Glutamatergic neuron (in vitro differentiated cells): ENCODE measurements at regions not wholly inside any gene's neighbourhood (a gene's known extent, or its start where the extent isn't known, plus 50 kb on each side); places are given as distances from the start of the nearest gene placed in this dataset.

Source experiments
- DNase-seq: peaks from one replicate; pipeline ENCODE4 v3.0.0; 2022
- H3K27ac Mint-ChIP-seq: one replicate; pipeline ENCODE4 v1.8.0; 2020; ENCODE audit warnings: mild to moderate bottlenecking, mixed read lengths, inconsistent platforms; ENCODE audit not compliant: unreplicated experiment
- H3K27me3 Mint-ChIP-seq: one replicate; pipeline ENCODE4 v1.8.0; 2020; ENCODE audit warnings: mild to moderate bottlenecking, moderate library complexity, mixed read lengths, inconsistent platforms; ENCODE audit not compliant: unreplicated experiment
- H3K36me3 Mint-ChIP-seq: one replicate; pipeline ENCODE4 v1.8.0; 2020; ENCODE audit warnings: mild to moderate bottlenecking, mixed read lengths, inconsistent platforms; ENCODE audit not compliant: unreplicated experiment
- H3K4me1 Mint-ChIP-seq: one replicate; pipeline ENCODE4 v1.8.0; 2020; ENCODE audit warnings: mild to moderate bottlenecking, low read depth, mixed read lengths, inconsistent platforms; ENCODE audit not compliant: unreplicated experiment
- H3K4me3 Mint-ChIP-seq: one replicate; pipeline ENCODE4 v1.8.0; 2020; ENCODE audit warnings: mild to moderate bottlenecking, mixed read lengths, inconsistent platforms; ENCODE audit not compliant: unreplicated experiment
- H3K9me3 Mint-ChIP-seq: one replicate; pipeline ENCODE4 v1.8.0; 2020; ENCODE audit warnings: mild to moderate bottlenecking, moderate library complexity, mixed read lengths, inconsistent platforms; ENCODE audit not compliant: unreplicated experiment
- TF ChIP-seq, protein P1 (sequence below): fragments of 200-600 bp; sonication (generic); IDR thresholded peaks from one replicate; pipeline ENCODE4 v1.5.0; 2021; ENCODE audit not compliant: partially characterized antibody, unreplicated experiment

DNA sequence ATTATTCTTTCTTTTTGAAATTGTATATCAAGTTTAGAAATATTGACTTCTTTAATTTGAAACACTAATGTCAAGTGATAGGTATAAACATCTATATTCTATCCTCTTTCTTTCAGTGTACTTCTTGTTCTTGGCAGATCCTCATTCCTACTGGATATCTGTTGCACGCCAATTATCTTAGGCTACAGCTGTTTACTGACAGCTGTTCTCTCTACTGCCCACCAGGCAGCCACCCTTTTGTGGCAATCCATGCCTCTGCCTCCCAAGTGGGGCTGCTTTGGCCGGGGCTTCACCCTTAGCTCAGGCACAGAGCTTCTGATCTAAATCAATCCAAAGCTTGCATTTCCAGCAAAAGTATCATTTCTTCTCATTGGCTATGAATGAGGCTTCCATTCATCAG is 50.6 kb upstream of the ITSN2 start:
- Mint-ChIP-seq H3K4me1 (peaks cover 14% of the 10 kb centered on the region), H3K36me3 (no peaks in the 10 kb centered on the region), H3K4me3 (peak overlapping the region; percentile 49), H3K27ac (no peak overlapping the region), H3K9me3 (no peaks in the 10 kb centered on the region), H3K27me3 (peaks cover 3% of the 10 kb centered on the region)
- no peak for DNase-seq
- TF ChIP-seq, protein P1, sequence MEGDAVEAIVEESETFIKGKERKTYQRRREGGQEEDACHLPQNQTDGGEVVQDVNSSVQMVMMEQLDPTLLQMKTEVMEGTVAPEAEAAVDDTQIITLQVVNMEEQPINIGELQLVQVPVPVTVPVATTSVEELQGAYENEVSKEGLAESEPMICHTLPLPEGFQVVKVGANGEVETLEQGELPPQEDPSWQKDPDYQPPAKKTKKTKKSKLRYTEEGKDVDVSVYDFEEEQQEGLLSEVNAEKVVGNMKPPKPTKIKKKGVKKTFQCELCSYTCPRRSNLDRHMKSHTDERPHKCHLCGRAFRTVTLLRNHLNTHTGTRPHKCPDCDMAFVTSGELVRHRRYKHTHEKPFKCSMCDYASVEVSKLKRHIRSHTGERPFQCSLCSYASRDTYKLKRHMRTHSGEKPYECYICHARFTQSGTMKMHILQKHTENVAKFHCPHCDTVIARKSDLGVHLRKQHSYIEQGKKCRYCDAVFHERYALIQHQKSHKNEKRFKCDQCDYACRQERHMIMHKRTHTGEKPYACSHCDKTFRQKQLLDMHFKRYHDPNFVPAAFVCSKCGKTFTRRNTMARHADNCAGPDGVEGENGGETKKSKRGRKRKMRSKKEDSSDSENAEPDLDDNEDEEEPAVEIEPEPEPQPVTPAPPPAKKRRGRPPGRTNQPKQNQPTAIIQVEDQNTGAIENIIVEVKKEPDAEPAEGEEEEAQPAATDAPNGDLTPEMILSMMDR, result no peak

GRCh38 chr2:24409700-24410556 is 49.6 kb upstream of the ITSN2 start:
- peaks cover 3% of the 10 kb centered on the region for H3K27me3 Mint-ChIP-seq
- H3K36me3 Mint-ChIP-seq, result no peaks in the 10 kb centered on the region
- no peak overlapping the region for H3K27ac Mint-ChIP-seq
- no peak overlapping the region for H3K4me3 Mint-ChIP-seq
- peaks cover 14% of the 10 kb centered on the region for H3K4me1 Mint-ChIP-seq
- no peaks in the 10 kb centered on the region for H3K9me3 Mint-ChIP-seq
- TF ChIP-seq, protein P1, result peak; percentile 77
- DNase-seq, result no peak
